ENCODE measurements at regions not wholly inside any gene's neighbourhood (a gene's known extent, or its start where the extent isn't known, plus 50 kb on each side); places are given as distances from the start of the nearest gene placed in this dataset.
A peak's percentile ranks its signal among the peaks of the same experiment; 100 is the strongest.

GRCh38 chr1:200311256-200311655, 98.6 kb downstream of the ZNF281 start:
- H3K27me3 Mint-ChIP-seq (ENCODE audit: unreplicated experiment): no peaks in the 10 kb centered on the region
- DNase-seq: no peak
- TF ChIP-seq, protein P1, sequence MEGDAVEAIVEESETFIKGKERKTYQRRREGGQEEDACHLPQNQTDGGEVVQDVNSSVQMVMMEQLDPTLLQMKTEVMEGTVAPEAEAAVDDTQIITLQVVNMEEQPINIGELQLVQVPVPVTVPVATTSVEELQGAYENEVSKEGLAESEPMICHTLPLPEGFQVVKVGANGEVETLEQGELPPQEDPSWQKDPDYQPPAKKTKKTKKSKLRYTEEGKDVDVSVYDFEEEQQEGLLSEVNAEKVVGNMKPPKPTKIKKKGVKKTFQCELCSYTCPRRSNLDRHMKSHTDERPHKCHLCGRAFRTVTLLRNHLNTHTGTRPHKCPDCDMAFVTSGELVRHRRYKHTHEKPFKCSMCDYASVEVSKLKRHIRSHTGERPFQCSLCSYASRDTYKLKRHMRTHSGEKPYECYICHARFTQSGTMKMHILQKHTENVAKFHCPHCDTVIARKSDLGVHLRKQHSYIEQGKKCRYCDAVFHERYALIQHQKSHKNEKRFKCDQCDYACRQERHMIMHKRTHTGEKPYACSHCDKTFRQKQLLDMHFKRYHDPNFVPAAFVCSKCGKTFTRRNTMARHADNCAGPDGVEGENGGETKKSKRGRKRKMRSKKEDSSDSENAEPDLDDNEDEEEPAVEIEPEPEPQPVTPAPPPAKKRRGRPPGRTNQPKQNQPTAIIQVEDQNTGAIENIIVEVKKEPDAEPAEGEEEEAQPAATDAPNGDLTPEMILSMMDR (IDR thresholded peaks at IDR 0.05; ENCODE audit: unreplicated experiment): no peak
- no peak overlapping the region for H3K27ac Mint-ChIP-seq (ENCODE audit: unreplicated experiment)
- intact Hi-C loops (cut with micrococcal nuclease; ENCODE audit: unreplicated experiment): no loop called here
- BruUV-seq (replicated peaks): no TSS peak
- H3K9me3 Mint-ChIP-seq (ENCODE audit: low read depth, unreplicated experiment): no peaks in the 10 kb centered on the region
- H3K36me3 Mint-ChIP-seq (ENCODE audit: insufficient read depth, unreplicated experiment): no peaks in the 10 kb centered on the region
- CTCF ChIA-PET: no interaction called here
- peaks cover 19% of the 10 kb centered on the region for H3K4me1 Mint-ChIP-seq (ENCODE audit: low read depth, unreplicated experiment)
- no peak overlapping the region for H3K4me3 Mint-ChIP-seq (ENCODE audit: low read depth, unreplicated experiment)

GRCh38 chr1:200310824-200311223, 99.0 kb downstream of the ZNF281 start:
- intact Hi-C loops (cut with micrococcal nuclease; ENCODE audit: unreplicated experiment): no loop called here
- Mint-ChIP-seq H3K27me3 (ENCODE audit: unreplicated experiment) (no peaks in the 10 kb centered on the region), H3K36me3 (ENCODE audit: insufficient read depth, unreplicated experiment) (no peaks in the 10 kb centered on the region), H3K27ac (ENCODE audit: unreplicated experiment) (no peak overlapping the region), H3K4me1 (ENCODE audit: low read depth, unreplicated experiment) (peaks cover 19% of the 10 kb centered on the region), H3K9me3 (ENCODE audit: low read depth, unreplicated experiment) (no peaks in the 10 kb centered on the region), H3K4me3 (ENCODE audit: low read depth, unreplicated experiment) (no peak overlapping the region)
- TF ChIP-seq, protein P1 (IDR thresholded peaks at IDR 0.05; ENCODE audit: unreplicated experiment): no peak
- BruUV-seq (replicated peaks): no TSS peak
- CTCF ChIA-PET: no interaction called here
- DNase-seq: no peak

DNA sequence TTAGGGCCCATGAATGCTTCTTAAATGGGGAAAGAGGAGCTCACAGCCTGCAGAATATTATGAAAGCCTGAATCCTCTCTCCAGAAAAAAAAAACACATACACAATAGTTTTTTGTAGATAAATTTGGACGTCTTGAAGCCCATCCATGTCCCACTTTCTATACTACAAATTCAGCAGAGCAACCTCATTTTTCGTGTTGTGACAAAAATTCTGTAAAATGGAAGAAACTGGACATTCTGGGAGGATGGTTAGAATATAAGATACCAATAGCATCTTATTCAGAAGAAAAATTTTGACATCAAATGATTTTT, 102.1 kb downstream of the ZNF281 start:
- no peak overlapping the region for H3K27ac Mint-ChIP-seq (ENCODE audit: unreplicated experiment)
- no peak overlapping the region for H3K4me3 Mint-ChIP-seq (ENCODE audit: low read depth, unreplicated experiment)
- DNase-seq: no peak
- H3K36me3 Mint-ChIP-seq (ENCODE audit: insufficient read depth, unreplicated experiment): peaks cover under 1% of the 10 kb centered on the region
- no peaks in the 10 kb centered on the region for H3K27me3 Mint-ChIP-seq (ENCODE audit: unreplicated experiment)
- no TSS peak for BruUV-seq (replicated peaks)
- H3K4me1 Mint-ChIP-seq (ENCODE audit: low read depth, unreplicated experiment): no peaks in the 10 kb centered on the region
- TF ChIP-seq, protein P1 (IDR thresholded peaks at IDR 0.05; ENCODE audit: unreplicated experiment): no peak
- intact Hi-C loops (cut with micrococcal nuclease; ENCODE audit: unreplicated experiment): no loop called here
- CTCF ChIA-PET: no interaction called here
- no peaks in the 10 kb centered on the region for H3K9me3 Mint-ChIP-seq (ENCODE audit: low read depth, unreplicated experiment)

- DNase-seq: peak; percentile 45
- no peaks in the 10 kb centered on the region for H3K9me3 Mint-ChIP-seq (ENCODE audit: low read depth, unreplicated experiment)
- BruUV-seq (replicated peaks): no TSS peak
- intact Hi-C loops (cut with micrococcal nuclease; ENCODE audit: unreplicated experiment): no loop called here
- H3K4me1 Mint-ChIP-seq (ENCODE audit: low read depth, unreplicated experiment): no peaks in the 10 kb centered on the region
- TF ChIP-seq, protein P1 (IDR thresholded peaks at IDR 0.05; ENCODE audit: unreplicated experiment): peak; percentile 82
- CTCF ChIA-PET: no interaction called here
- H3K4me3 Mint-ChIP-seq (ENCODE audit: low read depth, unreplicated experiment): no peak overlapping the region
- no peaks in the 10 kb centered on the region for H3K27me3 Mint-ChIP-seq (ENCODE audit: unreplicated experiment)
- no peak overlapping the region for H3K27ac Mint-ChIP-seq (ENCODE audit: unreplicated experiment)
- peaks cover 6% of the 10 kb centered on the region for H3K36me3 Mint-ChIP-seq (ENCODE audit: insufficient read depth, unreplicated experiment)
Measured at GRCh38 chr1:200306944-200307754, 102.7 kb downstream of the ZNF281 start.

All from Calu3 (cell line).